Thyroid gland (tissue), 4 donors: ENCODE measurements at regions not wholly inside any gene's neighbourhood (a gene's known extent, or its start where the extent isn't known, plus 50 kb on each side); places are given as distances from the start of the nearest gene placed in this dataset.

Source experiments
- CTCF ChIP-seq, 6 experiments: fragments of 200-600 bp in 3 of 6; fragments of 450-650 bp in 3 of 6; sonication (generic) in 3 of 6; IDR thresholded peaks; one replicate each; pipeline ENCODE4 v1.5.1; 2016 to 2019; ENCODE audit warnings: antibody characterized with exemption in 6 of 6, mild to moderate bottlenecking in 2 of 6, inconsistent platforms in 1 of 6, moderate library complexity in 1 of 6
- POLR2A ChIP-seq, 2 donors: fragments of 450-650 bp; IDR thresholded peaks; one replicate each; pipeline ENCODE4 v1.6.1; 2017; ENCODE audit warnings: antibody characterized with exemption in 2 of 2, mild to moderate bottlenecking in 2 of 2, moderate library complexity in 1 of 2

DNA sequence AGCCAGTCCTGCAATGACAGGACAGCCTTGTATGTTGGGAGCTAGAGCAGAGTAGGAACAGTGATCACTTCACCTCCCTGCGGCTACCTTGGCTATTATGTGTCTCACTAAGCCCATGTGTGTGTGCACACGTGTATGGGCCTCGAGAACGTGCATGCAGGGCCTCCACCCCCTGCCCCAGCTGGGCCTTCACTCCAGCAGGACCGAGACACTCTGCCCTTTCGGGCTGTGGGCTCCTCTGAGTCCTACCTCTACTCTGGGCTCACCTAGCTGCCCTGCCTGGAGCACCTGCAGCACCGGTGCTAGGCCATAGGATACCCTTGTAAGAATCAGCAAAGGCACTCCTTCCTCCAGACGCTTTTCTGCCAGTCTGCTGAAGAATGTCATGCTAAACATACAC, 77.5 kb downstream of the LINGO1 start:
- TF ChIP-seq CTCF (IDR thresholded peaks at IDR 0.05) (no peak), POLR2A (IDR thresholded peaks at IDR 0.05) (no peak)
